Astrocyte (in vitro differentiated cells and primary cell): ENCODE measurements at regions not wholly inside any gene's neighbourhood (a gene's known extent, or its start where the extent isn't known, plus 50 kb on each side); places are given as distances from the start of the nearest gene placed in this dataset.

Experiments
- DNase-seq: peaks from one replicate; pipeline ENCODE4 v3.0.0-alpha.2; 2010; ENCODE audit warnings: low read depth
- FAIRE-seq: peaks from 2 replicates; lab custom pipeline; 2011; peaks lifted over from hg19 to GRCh38; lab: Jason Lieb, UNC
- H2AFZ ChIP-seq: 2 replicates; pipeline ENCODE4 v1.6.0; 2012; ENCODE audit warnings: low read depth, low read length, inconsistent platforms
- H3K27ac ChIP-seq: 2 replicates; pipeline ENCODE4 v1.5.1; 2011; ENCODE audit warnings: low read depth, low read length, inconsistent platforms
- H3K27me3 ChIP-seq: 2 replicates; pipeline ENCODE4 v1.6.0; 2011; ENCODE audit warnings: low read length, inconsistent platforms; ENCODE audit not compliant: insufficient read depth
- H3K36me3 ChIP-seq: 2 replicates; pipeline ENCODE4 v1.5.1; 2011; ENCODE audit warnings: low read length, inconsistent platforms; ENCODE audit not compliant: insufficient read depth
- H3K4me1 ChIP-seq: 2 replicates; pipeline ENCODE4 v1.5.1; 2011; ENCODE audit warnings: low read length, inconsistent platforms; ENCODE audit not compliant: insufficient read depth
- H3K4me2 ChIP-seq: 2 replicates; pipeline ENCODE4 v1.6.0; 2012; ENCODE audit warnings: low read length, inconsistent platforms
- H3K4me3 ChIP-seq: 2 replicates; pipeline ENCODE4 v1.5.1; 2011; ENCODE audit warnings: low read depth, mild to moderate bottlenecking, low read length, inconsistent platforms; ENCODE audit not compliant: insufficient read depth
- H3K79me2 ChIP-seq: 2 replicates; pipeline ENCODE4 v1.6.0; 2012; ENCODE audit warnings: mild to moderate bottlenecking, low read length, inconsistent platforms; ENCODE audit not compliant: insufficient read depth
- H3K9ac ChIP-seq: 2 replicates; pipeline ENCODE4 v1.6.0; 2012; ENCODE audit warnings: mild to moderate bottlenecking, low read length, inconsistent platforms
- H3K9me3 ChIP-seq: 2 replicates; pipeline ENCODE4 v1.5.1; 2012; ENCODE audit warnings: low read depth, mild to moderate bottlenecking, low read length, inconsistent platforms; ENCODE audit not compliant: insufficient read depth
- H4K20me1 ChIP-seq: 2 replicates; pipeline ENCODE4 v1.6.0; 2012; ENCODE audit warnings: low read length, inconsistent platforms; ENCODE audit not compliant: insufficient read depth
- H3K27ac Mint-ChIP-seq: one replicate; pipeline ENCODE4 v1.8.0; 2021; ENCODE audit warnings: mild to moderate bottlenecking, mixed read lengths; ENCODE audit not compliant: unreplicated experiment
- H3K27me3 Mint-ChIP-seq: one replicate; pipeline ENCODE4 v1.8.0; 2021; ENCODE audit warnings: low read depth, mixed read lengths; ENCODE audit not compliant: unreplicated experiment
- H3K36me3 Mint-ChIP-seq: one replicate; pipeline ENCODE4 v1.8.0; 2021; ENCODE audit warnings: low read depth, mixed read lengths; ENCODE audit not compliant: unreplicated experiment
- H3K4me1 Mint-ChIP-seq: one replicate; pipeline ENCODE4 v1.8.0; 2021; ENCODE audit warnings: low read depth, mixed read lengths; ENCODE audit not compliant: unreplicated experiment
- H3K4me3 Mint-ChIP-seq: one replicate; pipeline ENCODE4 v1.8.0; 2021; ENCODE audit warnings: mild to moderate bottlenecking, moderate library complexity, mixed read lengths; ENCODE audit not compliant: unreplicated experiment
- H3K9me3 Mint-ChIP-seq: one replicate; pipeline ENCODE4 v1.8.0; 2021; ENCODE audit warnings: mild to moderate bottlenecking, mixed read lengths; ENCODE audit not compliant: unreplicated experiment
- CTCF ChIP-seq: IDR thresholded peaks from 2 replicates; pipeline ENCODE4 v1.5.1; 2011; ENCODE audit warnings: low read depth, mild to moderate bottlenecking, inconsistent platforms, low read length, moderate library complexity; ENCODE audit not compliant: insufficient read depth
- EZH2 ChIP-seq: IDR thresholded peaks from 2 replicates; pipeline ENCODE4 v1.6.1; 2012; ENCODE audit warnings: mild to moderate bottlenecking, low read length, inconsistent platforms; ENCODE audit not compliant: insufficient read depth

GRCh38 chr17:54844233-54844632 lies 56.4 kb upstream of the TOM1L1 start:
- Histone ChIP-seq H4K20me1 (no peaks in the 10 kb centered on the region), H3K4me3 (no peak overlapping the region), H3K27ac (no peak overlapping the region), H3K79me2 (no peaks in the 10 kb centered on the region), H3K9ac (no peak overlapping the region), H3K9me3 (no peaks in the 10 kb centered on the region), H3K4me1 (no peaks in the 10 kb centered on the region), H3K27me3 (no peaks in the 10 kb centered on the region), H3K4me2 (no peak overlapping the region), H2AFZ (no peak overlapping the region), H3K36me3 (no peaks in the 10 kb centered on the region)
- Mint-ChIP-seq H3K27ac (no peak overlapping the region), H3K36me3 (no peaks in the 10 kb centered on the region), H3K9me3 (no peaks in the 10 kb centered on the region), H3K4me1 (no peaks in the 10 kb centered on the region), H3K4me3 (no peak overlapping the region), H3K27me3 (no peaks in the 10 kb centered on the region)
- FAIRE-seq (no peak), DNase-seq (no peak)
- TF ChIP-seq CTCF, result no peak
- TF ChIP-seq EZH2, result no peak

GRCh38 chr17:54848368-54848987 lies 52.2 kb upstream of the TOM1L1 start:
- no peak for TF ChIP-seq EZH2
- H2AFZ ChIP-seq, result no peak overlapping the region
- H3K4me3 Mint-ChIP-seq, result no peak overlapping the region
- FAIRE-seq, result no peak
- H3K9me3 Mint-ChIP-seq, result peaks cover 2% of the 10 kb centered on the region
- H3K27ac Mint-ChIP-seq, result no peak overlapping the region
- no peaks in the 10 kb centered on the region for H3K36me3 ChIP-seq
- H3K27ac ChIP-seq, result no peak overlapping the region
- no peaks in the 10 kb centered on the region for H3K9me3 ChIP-seq
- H3K27me3 Mint-ChIP-seq, result no peaks in the 10 kb centered on the region
- no peaks in the 10 kb centered on the region for H3K4me1 Mint-ChIP-seq
- DNase-seq, result no peak
- no peak overlapping the region for H3K4me2 ChIP-seq
- no peak overlapping the region for H3K9ac ChIP-seq
- no peaks in the 10 kb centered on the region for H3K36me3 Mint-ChIP-seq
- H3K4me1 ChIP-seq, result no peaks in the 10 kb centered on the region
- H4K20me1 ChIP-seq, result no peaks in the 10 kb centered on the region
- H3K4me3 ChIP-seq, result no peak overlapping the region
- no peaks in the 10 kb centered on the region for H3K27me3 ChIP-seq
- no peaks in the 10 kb centered on the region for H3K79me2 ChIP-seq

GRCh38 chr17:54849660-54850059 lies 51.0 kb upstream of the TOM1L1 start:
- Mint-ChIP-seq H3K36me3 (no peaks in the 10 kb centered on the region), H3K4me3 (no peak overlapping the region), H3K27me3 (no peaks in the 10 kb centered on the region), H3K4me1 (no peaks in the 10 kb centered on the region), H3K27ac (no peak overlapping the region), H3K9me3 (peaks cover 2% of the 10 kb centered on the region)
- H3K9me3 ChIP-seq, result no peaks in the 10 kb centered on the region
- H3K4me3 ChIP-seq, result no peak overlapping the region
- DNase-seq, result no peak
- H3K4me1 ChIP-seq, result no peaks in the 10 kb centered on the region
- FAIRE-seq, result no peak
- no peak overlapping the region for H3K27ac ChIP-seq
- H4K20me1 ChIP-seq, result no peaks in the 10 kb centered on the region
- no peak overlapping the region for H3K4me2 ChIP-seq
- no peaks in the 10 kb centered on the region for H3K27me3 ChIP-seq
- H3K36me3 ChIP-seq, result no peaks in the 10 kb centered on the region
- no peak overlapping the region for H2AFZ ChIP-seq
- TF ChIP-seq CTCF (no peak), EZH2 (no peak)
- no peaks in the 10 kb centered on the region for H3K79me2 ChIP-seq
- no peak overlapping the region for H3K9ac ChIP-seq
